ENCODE measurements at regions not wholly inside any gene's neighbourhood (a gene's known extent, or its start where the extent isn't known, plus 50 kb on each side); places are given as distances from the start of the nearest gene placed in this dataset.

- CTCF ChIA-PET, result interaction anchor here (1.1 kb wide), 1 partner anchor 131 kb away, joined by 3 read pairs; no protein-coding TSS in a partner anchor
- TF ChIP-seq CTCF (IDR thresholded peaks at IDR 0.05), result no peak
- Histone ChIP-seq H3K9me3 (ENCODE audit: control insufficient read depth in 1 of 2, insufficient read depth in 1 of 2, low read length in 2 of 2) (no peaks in the 10 kb centered on the region), H3K36me3 (ENCODE audit: insufficient read depth, low read length) (no peaks in the 10 kb centered on the region), H3K27ac (ENCODE audit: low read depth in 1 of 2, low read length in 2 of 2) (no peak overlapping the region), H3K27me3 (ENCODE audit: control insufficient read depth in 1 of 2, insufficient read depth in 2 of 2, low read length in 2 of 2) (no peaks in the 10 kb centered on the region), H3K4me3 (ENCODE audit: low read length) (no peak overlapping the region), H3K4me1 (ENCODE audit: insufficient read depth, low read length) (no peaks in the 10 kb centered on the region)
- DNase-seq (no peak), ATAC-seq (ENCODE audit: poor library complexity) (no peak)
- no peak overlapping the region for H3K27ac Mint-ChIP-seq
- no peak overlapping the region for H3K4me3 Mint-ChIP-seq
- POLR2A ChIA-PET, result no interaction called here
- H3K36me3 Mint-ChIP-seq (ENCODE audit: low read depth), result no peaks in the 10 kb centered on the region
- H3K27me3 Mint-ChIP-seq, result no peaks in the 10 kb centered on the region
- no peaks in the 10 kb centered on the region for H3K4me1 Mint-ChIP-seq (ENCODE audit: low read depth)
- intact Hi-C loops (cut with DNase I, micrococcal nuclease), result no loop called here
- no peaks in the 10 kb centered on the region for H3K9me3 Mint-ChIP-seq
Measured at GRCh38 chr4:11611868-11612267, 183.2 kb upstream of the HS3ST1 start.

GRCh38 chr4:11609751-11610150 is 181.1 kb upstream of the HS3ST1 start:
- Mint-ChIP-seq H3K4me3 (no peak overlapping the region), H3K36me3 (ENCODE audit: low read depth) (no peaks in the 10 kb centered on the region), H3K9me3 (no peaks in the 10 kb centered on the region), H3K27me3 (no peaks in the 10 kb centered on the region), H3K4me1 (ENCODE audit: low read depth) (no peaks in the 10 kb centered on the region), H3K27ac (no peak overlapping the region)
- Histone ChIP-seq H3K27ac (ENCODE audit: low read depth in 1 of 2, low read length in 2 of 2) (no peak overlapping the region), H3K36me3 (ENCODE audit: insufficient read depth, low read length) (no peaks in the 10 kb centered on the region), H3K9me3 (ENCODE audit: control insufficient read depth in 1 of 2, insufficient read depth in 1 of 2, low read length in 2 of 2) (no peaks in the 10 kb centered on the region), H3K4me1 (ENCODE audit: insufficient read depth, low read length) (no peaks in the 10 kb centered on the region), H3K27me3 (ENCODE audit: control insufficient read depth in 1 of 2, insufficient read depth in 2 of 2, low read length in 2 of 2) (no peaks in the 10 kb centered on the region), H3K4me3 (ENCODE audit: low read length) (no peak overlapping the region)
- no peak for DNase-seq
- TF ChIP-seq CTCF (IDR thresholded peaks at IDR 0.05), result no peak
- CTCF ChIA-PET, result no interaction called here
- POLR2A ChIA-PET, result no interaction called here
- intact Hi-C loops (cut with DNase I, micrococcal nuclease), result no loop called here
- ATAC-seq (ENCODE audit: poor library complexity), result no peak

- POLR2A ChIA-PET, result no interaction called here
Measured at GRCh38 chr4:11608992-11609391, 180.3 kb upstream of the HS3ST1 start.

More at GRCh38 chr4:11608992-11609391, 180.3 kb upstream of the HS3ST1 start:
- no peak overlapping the region for H3K4me3 ChIP-seq (ENCODE audit: low read length)
- Mint-ChIP-seq H3K9me3 (no peaks in the 10 kb centered on the region), H3K27ac (no peak overlapping the region), H3K4me3 (no peak overlapping the region), H3K36me3 (ENCODE audit: low read depth) (no peaks in the 10 kb centered on the region), H3K4me1 (ENCODE audit: low read depth) (no peaks in the 10 kb centered on the region), H3K27me3 (no peaks in the 10 kb centered on the region)
- no peak overlapping the region for H3K27ac ChIP-seq (ENCODE audit: low read depth in 1 of 2, low read length in 2 of 2)
- H3K27me3 ChIP-seq (ENCODE audit: control insufficient read depth in 1 of 2, insufficient read depth in 2 of 2, low read length in 2 of 2), result no peaks in the 10 kb centered on the region
- DNase-seq (no peak), ATAC-seq (ENCODE audit: poor library complexity) (no peak)
- CTCF ChIA-PET, result no interaction called here
- no peaks in the 10 kb centered on the region for H3K36me3 ChIP-seq (ENCODE audit: insufficient read depth, low read length)
- no peaks in the 10 kb centered on the region for H3K9me3 ChIP-seq (ENCODE audit: control insufficient read depth in 1 of 2, insufficient read depth in 1 of 2, low read length in 2 of 2)
- no peaks in the 10 kb centered on the region for H3K4me1 ChIP-seq (ENCODE audit: insufficient read depth, low read length)
- no peak for TF ChIP-seq CTCF (IDR thresholded peaks at IDR 0.05)
- intact Hi-C loops (cut with DNase I, micrococcal nuclease), result no loop called here
